Activated CD4-positive, alpha-beta T cell treated with anti-CD3 and anti-CD28 coated beads, Interleukin-2, amount 50 U/mL, for 48 hours (primary cell): ENCODE measurements at regions not wholly inside any gene's neighbourhood (a gene's known extent, or its start where the extent isn't known, plus 50 kb on each side); places are given as distances from the start of the nearest gene placed in this dataset.

ENCODE experiments used
- DNase-seq, 2 experiments: peaks; one replicate each; pipeline ENCODE4 v3.0.0-alpha.2; 2020

DNA sequence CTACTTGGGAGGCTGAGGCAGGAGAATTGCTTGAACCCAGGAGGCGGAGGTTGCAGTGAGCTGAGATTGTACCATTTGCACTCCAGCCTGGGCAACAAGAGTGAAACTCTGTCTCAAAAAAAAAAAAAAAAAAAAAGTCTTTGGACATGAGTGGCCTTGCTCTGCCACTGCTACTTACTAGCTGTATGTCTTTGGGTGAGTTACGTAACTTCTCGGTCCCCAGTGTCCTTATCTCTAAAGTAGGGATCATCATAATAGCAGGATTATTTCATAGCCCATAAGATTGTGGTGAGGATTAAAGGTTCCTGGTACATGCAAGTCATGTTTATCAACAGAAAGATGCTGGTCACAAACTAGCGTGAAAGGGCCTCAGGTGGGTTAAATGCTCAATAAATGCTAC, 53.9 kb upstream of the HEPHL1 start:
- no peak for DNase-seq

DNA sequence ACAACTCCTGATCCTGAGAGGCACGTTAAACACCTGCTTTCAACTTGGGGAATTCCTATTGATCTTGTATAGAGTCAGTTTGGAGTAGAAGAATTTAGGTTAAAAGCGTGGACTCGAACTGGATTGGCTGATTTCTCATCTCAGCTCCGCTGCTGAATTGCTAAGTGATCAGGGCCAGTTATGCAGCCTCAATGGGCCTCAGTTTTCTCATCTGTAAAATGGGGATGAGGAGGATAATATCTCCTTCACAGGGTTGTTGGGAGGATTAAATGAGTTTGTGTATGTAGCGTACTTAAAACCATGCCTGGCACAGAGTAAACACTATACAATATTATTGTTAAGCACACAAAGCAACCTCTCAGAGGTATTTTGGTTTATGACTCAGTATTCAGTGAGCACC, 53.2 kb upstream of the HEPHL1 start:
- no peak for DNase-seq

DNA sequence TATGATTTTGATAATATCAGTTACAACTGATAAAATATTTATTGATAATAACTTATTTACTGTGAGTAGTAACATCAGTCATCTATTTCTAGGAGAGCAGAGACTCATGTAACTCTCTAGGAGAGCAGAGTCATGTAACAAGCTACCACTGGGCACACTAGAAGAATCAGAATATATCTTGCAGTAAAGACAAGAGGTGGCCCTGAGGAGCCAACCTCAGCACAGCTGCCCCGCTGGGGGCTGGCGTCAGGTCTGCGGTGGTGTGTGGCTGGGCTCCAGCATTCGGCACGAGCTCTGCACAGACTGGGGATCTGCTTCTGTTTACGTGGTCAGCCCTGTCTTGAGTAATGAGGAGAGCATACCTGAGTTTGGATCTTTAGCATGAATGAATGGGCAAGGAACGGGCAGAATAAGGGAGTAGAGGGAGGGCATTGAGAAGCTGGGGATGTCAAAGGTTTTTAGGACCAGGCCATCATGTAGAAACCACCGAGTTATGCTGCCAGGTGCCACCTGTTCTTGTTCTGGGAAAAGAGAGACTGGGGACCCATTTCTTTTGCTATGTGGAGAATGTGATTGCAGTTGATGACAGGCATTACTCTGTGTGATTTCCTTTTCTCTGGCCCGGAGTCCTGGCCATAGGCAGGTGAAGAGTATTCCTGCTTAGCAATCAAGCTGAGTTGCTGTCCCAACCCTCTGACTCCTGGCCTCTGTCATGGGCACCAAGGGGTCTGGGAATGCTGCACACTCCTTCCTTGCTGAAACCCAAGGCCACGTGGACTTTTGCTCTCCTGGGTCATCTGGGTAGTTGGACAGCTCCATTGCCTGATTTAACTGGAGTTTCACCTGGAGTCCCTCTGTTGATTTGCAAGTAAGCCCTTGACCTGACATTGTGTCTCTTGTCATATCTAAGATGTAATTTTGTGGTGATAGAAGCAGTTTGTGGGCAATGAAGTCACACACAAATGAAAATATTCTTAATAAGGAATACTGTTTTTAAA, 50.9 kb upstream of the HEPHL1 start:
- no peak for DNase-seq
